RWPE1 (cell line): ENCODE measurements at regions not wholly inside any gene's neighbourhood (a gene's known extent, or its start where the extent isn't known, plus 50 kb on each side); places are given as distances from the start of the nearest gene placed in this dataset.

Experiments
- CTCF ChIA-PET: fragments of 350-600 bp; sonication (Branson Sonifier 250); formaldehyde crosslinking; extraction: SDS; loops from one replicate; lab custom pipeline; 2021; lab: Yijun Ruan, JAX
- POLR2A ChIA-PET: fragments of 400-600 bp; formaldehyde crosslinking; extraction: SDS; loops from one replicate; lab custom pipeline; 2020; ENCODE audit warnings: antibody characterized with exemption; ENCODE audit not compliant: low non-redundant PET; lab: Yijun Ruan, JAX
- DNase-seq: peaks from one replicate; pipeline ENCODE4 v3.0.0; 2012; ENCODE audit warnings: low spot score
- H3K27ac ChIP-seq: fragments of 450-650 bp; 2 replicates; pipeline ENCODE4 v1.5.1; 2017
- TF ChIP-seq, protein P1 (sequence below): fragments of 450-650 bp; conservative IDR thresholded peaks from 2 replicates; pipeline ENCODE4 v1.5.1; 2017; ENCODE audit warnings: low read depth, mild to moderate bottlenecking

DNA sequence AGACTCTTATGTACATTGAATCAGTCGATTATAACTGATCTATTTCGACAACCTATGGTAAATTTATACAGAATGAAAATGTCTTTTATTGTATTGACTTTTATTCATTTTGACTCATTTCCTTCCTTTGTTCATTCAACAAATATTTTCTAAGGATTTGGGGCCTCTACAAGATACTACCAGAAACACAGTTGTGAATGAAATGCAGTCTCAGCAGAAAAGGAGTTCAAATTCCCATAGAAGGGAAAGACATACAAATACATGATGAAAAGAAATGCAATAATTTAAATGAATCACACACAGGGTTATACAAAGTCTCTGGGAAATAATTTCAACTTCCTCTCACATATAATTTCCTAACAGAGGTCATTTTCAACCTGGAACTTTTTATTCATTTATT is 134.0 kb upstream of the SEMA3A start:
- H3K27ac ChIP-seq, result no peak overlapping the region
- TF ChIP-seq, protein P1, sequence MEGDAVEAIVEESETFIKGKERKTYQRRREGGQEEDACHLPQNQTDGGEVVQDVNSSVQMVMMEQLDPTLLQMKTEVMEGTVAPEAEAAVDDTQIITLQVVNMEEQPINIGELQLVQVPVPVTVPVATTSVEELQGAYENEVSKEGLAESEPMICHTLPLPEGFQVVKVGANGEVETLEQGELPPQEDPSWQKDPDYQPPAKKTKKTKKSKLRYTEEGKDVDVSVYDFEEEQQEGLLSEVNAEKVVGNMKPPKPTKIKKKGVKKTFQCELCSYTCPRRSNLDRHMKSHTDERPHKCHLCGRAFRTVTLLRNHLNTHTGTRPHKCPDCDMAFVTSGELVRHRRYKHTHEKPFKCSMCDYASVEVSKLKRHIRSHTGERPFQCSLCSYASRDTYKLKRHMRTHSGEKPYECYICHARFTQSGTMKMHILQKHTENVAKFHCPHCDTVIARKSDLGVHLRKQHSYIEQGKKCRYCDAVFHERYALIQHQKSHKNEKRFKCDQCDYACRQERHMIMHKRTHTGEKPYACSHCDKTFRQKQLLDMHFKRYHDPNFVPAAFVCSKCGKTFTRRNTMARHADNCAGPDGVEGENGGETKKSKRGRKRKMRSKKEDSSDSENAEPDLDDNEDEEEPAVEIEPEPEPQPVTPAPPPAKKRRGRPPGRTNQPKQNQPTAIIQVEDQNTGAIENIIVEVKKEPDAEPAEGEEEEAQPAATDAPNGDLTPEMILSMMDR, result no peak
- ChIA-PET POLR2A (no interaction called here), CTCF (no interaction called here)
- DNase-seq, result no peak

DNA sequence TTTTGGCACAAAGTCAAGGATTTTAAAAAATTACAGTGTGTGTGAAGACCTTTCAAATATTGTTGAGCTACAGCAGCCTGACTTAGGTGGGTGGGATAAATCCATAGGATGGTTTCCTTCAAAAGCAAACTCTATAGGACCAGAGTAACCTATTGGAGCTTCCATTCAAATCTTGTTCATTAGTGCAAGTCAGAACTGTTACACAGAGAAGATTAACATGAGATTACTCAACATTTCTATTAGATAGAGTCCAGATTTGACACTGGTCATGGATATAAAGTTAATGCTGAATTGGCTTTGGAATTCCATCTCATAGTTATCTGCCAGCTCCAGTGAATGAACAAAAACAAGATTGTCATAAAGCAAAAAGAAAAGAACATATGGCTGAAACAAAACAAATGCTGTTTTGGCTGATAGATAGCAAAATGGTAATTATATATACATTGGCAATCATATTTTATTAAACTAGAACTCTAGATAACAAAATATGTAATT is 129.6 kb upstream of the SEMA3A start:
- H3K27ac ChIP-seq, result no peak overlapping the region
- TF ChIP-seq, protein P1, result no peak
- DNase-seq, result no peak
- ChIA-PET CTCF (no interaction called here), POLR2A (no interaction called here)

DNA sequence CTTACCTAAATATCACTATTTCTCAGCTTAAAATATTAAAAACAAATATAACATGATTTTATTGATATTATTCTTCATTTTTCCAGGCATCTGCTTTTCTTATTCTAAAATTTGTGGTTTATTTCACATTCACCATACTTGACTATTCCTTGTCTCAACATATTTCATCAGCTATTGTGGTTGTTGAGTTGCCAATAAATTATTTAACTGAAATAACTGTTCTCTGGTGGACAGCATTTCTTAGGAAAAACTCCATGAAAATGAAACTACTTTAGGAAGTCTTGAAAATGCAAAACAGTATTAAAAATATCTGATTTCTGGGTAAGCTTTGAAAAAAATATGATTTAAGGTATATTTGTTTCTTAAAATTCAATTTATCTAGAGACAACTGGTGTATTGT is 122.9 kb upstream of the SEMA3A start:
- DNase-seq, result no peak
- POLR2A ChIA-PET, result no interaction called here
- TF ChIP-seq, protein P1, result no peak
- H3K27ac ChIP-seq, result no peak overlapping the region
- CTCF ChIA-PET, result no interaction called here

DNA sequence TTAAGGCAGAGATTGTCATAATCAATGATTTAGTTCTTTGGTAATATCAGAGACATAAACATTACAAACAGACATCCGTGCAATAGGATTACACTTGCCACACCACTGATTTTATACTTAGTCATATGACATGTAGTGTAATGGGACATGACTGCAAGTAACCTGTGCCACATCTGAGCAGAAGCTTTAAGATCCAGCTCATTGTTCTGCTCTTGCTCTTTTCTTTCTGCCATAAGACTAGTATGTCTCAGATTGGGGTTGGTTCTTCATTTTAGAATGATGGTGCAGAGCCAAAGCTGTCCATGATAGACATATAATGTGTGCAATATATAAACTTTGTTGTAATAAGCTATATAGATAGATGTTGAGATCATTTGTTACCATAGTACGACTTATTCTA is 119.7 kb upstream of the SEMA3A start:
- H3K27ac ChIP-seq, result no peak overlapping the region
- no peak for DNase-seq
- ChIA-PET POLR2A (no interaction called here), CTCF (interaction anchor here (0.6 kb wide), 1 partner anchor 61 kb away, joined by 3 read pairs; no protein-coding TSS in a partner anchor)
- TF ChIP-seq, protein P1, result no peak

DNA sequence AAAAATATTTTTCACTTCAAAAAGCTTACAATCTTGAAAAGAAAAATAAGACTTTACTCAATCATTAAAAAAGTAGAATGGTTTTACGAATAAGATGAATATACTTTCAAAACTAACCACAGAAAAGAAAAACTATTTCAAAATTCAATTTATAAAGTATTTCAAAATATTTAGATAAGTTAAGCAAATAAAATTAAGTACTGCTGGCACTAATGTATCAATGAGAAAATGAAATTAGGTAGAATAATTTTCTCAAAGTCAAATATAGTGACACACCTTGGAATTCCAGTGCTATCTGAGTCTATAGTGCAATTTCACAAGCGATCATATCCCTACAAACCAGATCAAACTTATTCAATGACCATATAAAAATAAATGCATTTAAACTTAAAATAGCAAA is 109.8 kb upstream of the SEMA3A start:
- H3K27ac ChIP-seq, result no peak overlapping the region
- CTCF ChIA-PET, result no interaction called here
- POLR2A ChIA-PET, result no interaction called here
- DNase-seq, result no peak
- TF ChIP-seq, protein P1, result no peak

DNA sequence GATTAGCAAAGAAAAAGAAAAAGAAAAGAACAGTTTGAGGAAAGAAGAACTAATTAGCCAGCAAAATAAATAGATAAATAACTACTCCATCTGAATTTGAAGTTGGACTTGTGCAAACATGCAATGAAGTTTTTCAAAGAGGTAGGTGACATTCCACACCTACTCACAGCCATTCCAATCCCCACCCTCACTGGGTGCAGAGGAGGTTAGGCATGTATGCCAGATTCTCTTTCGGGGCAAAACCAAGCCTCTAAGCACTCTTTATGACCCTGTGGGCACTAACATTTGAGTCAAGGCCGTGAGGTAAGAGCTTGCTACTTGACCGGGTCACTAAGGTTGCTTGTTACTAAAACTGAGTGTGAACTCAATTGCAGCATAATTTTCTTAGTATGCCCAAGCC is 108.4 kb upstream of the SEMA3A start:
- ChIA-PET POLR2A (no interaction called here), CTCF (interaction anchor here (0.7 kb wide), 1 partner anchor 186 kb away, joined by 3 read pairs; no protein-coding TSS in a partner anchor)
- TF ChIP-seq, protein P1, result no peak
- H3K27ac ChIP-seq, result no peak overlapping the region
- DNase-seq, result peak; percentile 75
